ENCODE measurements at regions not wholly inside any gene's neighbourhood (a gene's known extent, or its start where the extent isn't known, plus 50 kb on each side); places are given as distances from the start of the nearest gene placed in this dataset.

DNA sequence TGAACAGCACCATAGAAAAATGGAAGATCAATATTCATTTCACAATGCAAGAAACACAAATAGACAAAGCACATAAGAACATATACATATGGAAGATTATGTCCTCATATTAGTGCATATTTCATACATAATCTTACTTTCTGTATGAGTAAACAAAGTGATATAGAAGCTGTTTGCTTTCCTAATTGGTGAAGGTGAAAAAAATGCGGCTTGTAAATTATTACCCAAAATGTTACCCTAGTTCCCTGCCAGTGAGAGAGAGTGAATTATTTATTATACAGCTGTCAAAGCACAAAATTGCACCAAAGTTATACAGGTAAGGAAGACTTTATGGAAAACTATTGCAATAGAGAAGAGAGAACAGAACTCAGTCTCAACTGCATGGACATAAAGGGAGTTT, 1485.0 kb upstream of the CDH9 start:
- Histone ChIP-seq H3K27me3 (ENCODE audit: control insufficient read depth in 1 of 2, insufficient read depth in 2 of 2, low read length in 2 of 2) (no peaks in the 10 kb centered on the region), H3K36me3 (ENCODE audit: insufficient read depth, low read length) (no peaks in the 10 kb centered on the region), H3K9me3 (ENCODE audit: control insufficient read depth in 1 of 2, insufficient read depth in 1 of 2, low read length in 2 of 2) (no peaks in the 10 kb centered on the region), H3K27ac (ENCODE audit: low read depth in 1 of 2, low read length in 2 of 2) (no peak overlapping the region), H3K4me3 (ENCODE audit: low read length) (no peak overlapping the region), H3K4me1 (ENCODE audit: insufficient read depth, low read length) (no peaks in the 10 kb centered on the region)
- ChIA-PET POLR2A (no interaction called here), CTCF (no interaction called here)
- H3K9me3 Mint-ChIP-seq, result peaks cover 12% of the 10 kb centered on the region
- intact Hi-C loops (cut with DNase I, micrococcal nuclease), result no loop called here
- H3K36me3 Mint-ChIP-seq (ENCODE audit: low read depth), result no peaks in the 10 kb centered on the region
- no peak overlapping the region for H3K4me3 Mint-ChIP-seq
- TF ChIP-seq, protein P1, sequence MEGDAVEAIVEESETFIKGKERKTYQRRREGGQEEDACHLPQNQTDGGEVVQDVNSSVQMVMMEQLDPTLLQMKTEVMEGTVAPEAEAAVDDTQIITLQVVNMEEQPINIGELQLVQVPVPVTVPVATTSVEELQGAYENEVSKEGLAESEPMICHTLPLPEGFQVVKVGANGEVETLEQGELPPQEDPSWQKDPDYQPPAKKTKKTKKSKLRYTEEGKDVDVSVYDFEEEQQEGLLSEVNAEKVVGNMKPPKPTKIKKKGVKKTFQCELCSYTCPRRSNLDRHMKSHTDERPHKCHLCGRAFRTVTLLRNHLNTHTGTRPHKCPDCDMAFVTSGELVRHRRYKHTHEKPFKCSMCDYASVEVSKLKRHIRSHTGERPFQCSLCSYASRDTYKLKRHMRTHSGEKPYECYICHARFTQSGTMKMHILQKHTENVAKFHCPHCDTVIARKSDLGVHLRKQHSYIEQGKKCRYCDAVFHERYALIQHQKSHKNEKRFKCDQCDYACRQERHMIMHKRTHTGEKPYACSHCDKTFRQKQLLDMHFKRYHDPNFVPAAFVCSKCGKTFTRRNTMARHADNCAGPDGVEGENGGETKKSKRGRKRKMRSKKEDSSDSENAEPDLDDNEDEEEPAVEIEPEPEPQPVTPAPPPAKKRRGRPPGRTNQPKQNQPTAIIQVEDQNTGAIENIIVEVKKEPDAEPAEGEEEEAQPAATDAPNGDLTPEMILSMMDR (IDR thresholded peaks at IDR 0.05), result no peak
- ATAC-seq (ENCODE audit: poor library complexity), result no peak
- no peak for DNase-seq
- H3K27me3 Mint-ChIP-seq, result no peaks in the 10 kb centered on the region
- no peaks in the 10 kb centered on the region for H3K4me1 Mint-ChIP-seq (ENCODE audit: low read depth)
- H3K27ac Mint-ChIP-seq, result no peak overlapping the region

- no peak overlapping the region for H3K4me3 Mint-ChIP-seq
- peaks cover 7% of the 10 kb centered on the region for H3K9me3 Mint-ChIP-seq
- H3K27ac ChIP-seq (ENCODE audit: low read depth in 1 of 2, low read length in 2 of 2), result no peak overlapping the region
- no peak overlapping the region for H3K27ac Mint-ChIP-seq
- no peak for ATAC-seq (ENCODE audit: poor library complexity)
- H3K27me3 Mint-ChIP-seq, result no peaks in the 10 kb centered on the region
- POLR2A ChIA-PET, result no interaction called here
- DNase-seq, result no peak
- H3K27me3 ChIP-seq (ENCODE audit: control insufficient read depth in 1 of 2, insufficient read depth in 2 of 2, low read length in 2 of 2), result no peaks in the 10 kb centered on the region
- no peaks in the 10 kb centered on the region for H3K36me3 ChIP-seq (ENCODE audit: insufficient read depth, low read length)
- H3K4me3 ChIP-seq (ENCODE audit: low read length), result no peak overlapping the region
- no peaks in the 10 kb centered on the region for H3K36me3 Mint-ChIP-seq (ENCODE audit: low read depth)
- intact Hi-C loops (cut with DNase I, micrococcal nuclease), result no loop called here
- H3K4me1 ChIP-seq (ENCODE audit: insufficient read depth, low read length), result no peaks in the 10 kb centered on the region
- TF ChIP-seq, protein P1 (IDR thresholded peaks at IDR 0.05), result no peak
- CTCF ChIA-PET, result no interaction called here
- no peaks in the 10 kb centered on the region for H3K4me1 Mint-ChIP-seq (ENCODE audit: low read depth)
- no peaks in the 10 kb centered on the region for H3K9me3 ChIP-seq (ENCODE audit: control insufficient read depth in 1 of 2, insufficient read depth in 1 of 2, low read length in 2 of 2)
These were observed 1479.3 kb upstream of the CDH9 start for GRCh38 chr5:28517691-28518090.

DNA sequence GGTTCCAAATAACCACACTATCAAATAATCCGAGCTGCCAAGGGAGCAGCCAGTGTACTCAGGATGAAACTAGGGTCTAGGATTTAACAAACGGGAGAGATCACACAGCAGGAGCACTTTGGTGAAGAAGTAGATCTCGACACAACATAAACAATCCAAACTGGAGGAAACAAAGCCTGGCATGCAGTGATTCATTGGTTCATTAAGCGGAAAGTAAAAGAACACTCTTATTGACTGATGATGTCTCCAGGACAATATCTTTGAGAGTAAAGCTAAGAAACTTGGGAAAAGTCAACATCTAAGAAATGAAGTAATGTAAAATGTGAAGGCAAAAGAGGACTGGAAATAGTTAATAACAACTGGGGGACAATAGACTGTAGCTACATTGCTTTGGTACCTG, 1478.3 kb upstream of the CDH9 start:
- no peak overlapping the region for H3K27ac ChIP-seq (ENCODE audit: low read depth in 1 of 2, low read length in 2 of 2)
- no peak overlapping the region for H3K4me3 ChIP-seq (ENCODE audit: low read length)
- H3K4me1 Mint-ChIP-seq (ENCODE audit: low read depth), result no peaks in the 10 kb centered on the region
- H3K36me3 ChIP-seq (ENCODE audit: insufficient read depth, low read length), result no peaks in the 10 kb centered on the region
- CTCF ChIA-PET, result no interaction called here
- H3K27me3 ChIP-seq (ENCODE audit: control insufficient read depth in 1 of 2, insufficient read depth in 2 of 2, low read length in 2 of 2), result no peaks in the 10 kb centered on the region
- H3K9me3 Mint-ChIP-seq, result peaks cover 7% of the 10 kb centered on the region
- TF ChIP-seq, protein P1 (IDR thresholded peaks at IDR 0.05), result no peak
- ATAC-seq (ENCODE audit: poor library complexity) (no peak), DNase-seq (no peak)
- intact Hi-C loops (cut with DNase I, micrococcal nuclease), result no loop called here
- no peak overlapping the region for H3K4me3 Mint-ChIP-seq
- no peak overlapping the region for H3K27ac Mint-ChIP-seq
- H3K27me3 Mint-ChIP-seq, result no peaks in the 10 kb centered on the region
- H3K4me1 ChIP-seq (ENCODE audit: insufficient read depth, low read length), result no peaks in the 10 kb centered on the region
- H3K36me3 Mint-ChIP-seq (ENCODE audit: low read depth), result no peaks in the 10 kb centered on the region
- POLR2A ChIA-PET, result no interaction called here
- no peaks in the 10 kb centered on the region for H3K9me3 ChIP-seq (ENCODE audit: control insufficient read depth in 1 of 2, insufficient read depth in 1 of 2, low read length in 2 of 2)

Measured in CD4-positive, alpha-beta T cell (primary cell).